Panc1 (cell line): ENCODE measurements at regions not wholly inside any gene's neighbourhood (a gene's known extent, or its start where the extent isn't known, plus 50 kb on each side); places are given as distances from the start of the nearest gene placed in this dataset.

Experiments used
- POLR2AphosphoS5 ChIP-seq: IDR thresholded peaks from 2 replicates; pipeline ENCODE4 v1.6.1; 2012; ENCODE audit warnings: mild to moderate bottlenecking, low read depth, low read length, moderate library complexity
- TF ChIP-seq, protein P1 (sequence below): fragments of 450-650 bp; IDR thresholded peaks from 2 replicates; pipeline ENCODE4 v1.5.1; 2017; ENCODE audit warnings: mild to moderate bottlenecking

DNA sequence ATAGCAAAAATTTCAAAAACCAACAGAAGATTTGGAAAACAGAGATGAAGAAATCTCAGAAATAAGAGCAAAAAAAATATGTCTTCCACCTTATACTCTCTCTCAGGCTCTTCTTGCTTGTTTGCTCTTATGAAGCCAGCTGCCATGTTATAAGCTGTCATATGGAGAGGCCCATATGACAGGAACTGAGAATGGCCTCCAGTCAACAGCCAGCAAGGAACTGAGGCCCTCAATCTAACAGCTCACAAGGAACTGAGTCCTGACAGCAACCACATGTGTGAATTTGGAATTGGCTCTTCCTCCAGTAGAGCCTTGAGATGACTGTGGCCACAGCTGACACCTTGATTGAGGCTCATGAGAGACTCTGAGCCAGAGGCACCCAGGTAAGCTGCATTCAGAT, 51.3 kb upstream of the MAOA start:
- TF ChIP-seq, protein P1, sequence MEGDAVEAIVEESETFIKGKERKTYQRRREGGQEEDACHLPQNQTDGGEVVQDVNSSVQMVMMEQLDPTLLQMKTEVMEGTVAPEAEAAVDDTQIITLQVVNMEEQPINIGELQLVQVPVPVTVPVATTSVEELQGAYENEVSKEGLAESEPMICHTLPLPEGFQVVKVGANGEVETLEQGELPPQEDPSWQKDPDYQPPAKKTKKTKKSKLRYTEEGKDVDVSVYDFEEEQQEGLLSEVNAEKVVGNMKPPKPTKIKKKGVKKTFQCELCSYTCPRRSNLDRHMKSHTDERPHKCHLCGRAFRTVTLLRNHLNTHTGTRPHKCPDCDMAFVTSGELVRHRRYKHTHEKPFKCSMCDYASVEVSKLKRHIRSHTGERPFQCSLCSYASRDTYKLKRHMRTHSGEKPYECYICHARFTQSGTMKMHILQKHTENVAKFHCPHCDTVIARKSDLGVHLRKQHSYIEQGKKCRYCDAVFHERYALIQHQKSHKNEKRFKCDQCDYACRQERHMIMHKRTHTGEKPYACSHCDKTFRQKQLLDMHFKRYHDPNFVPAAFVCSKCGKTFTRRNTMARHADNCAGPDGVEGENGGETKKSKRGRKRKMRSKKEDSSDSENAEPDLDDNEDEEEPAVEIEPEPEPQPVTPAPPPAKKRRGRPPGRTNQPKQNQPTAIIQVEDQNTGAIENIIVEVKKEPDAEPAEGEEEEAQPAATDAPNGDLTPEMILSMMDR = no peak
- no peak for TF ChIP-seq POLR2AphosphoS5
